ENCODE measurements at regions not wholly inside any gene's neighbourhood (a gene's known extent, or its start where the extent isn't known, plus 50 kb on each side); places are given as distances from the start of the nearest gene placed in this dataset.
A peak's percentile ranks its signal among the peaks of the same experiment; 100 is the strongest.

GRCh38 chr15:97162805-97163495 lies 797.6 kb upstream of the ARRDC4 start:
- no peak for DNase-seq (ENCODE audit: low read depth in 2 of 2)

GRCh38 chr15:97165205-97165604 lies 795.3 kb upstream of the ARRDC4 start:
- DNase-seq (ENCODE audit: low read depth in 2 of 2), result no peak

GRCh38 chr15:97168704-97169475 lies 791.6 kb upstream of the ARRDC4 start:
- no peak for DNase-seq (ENCODE audit: low read depth in 2 of 2)

- no peak for DNase-seq (ENCODE audit: low read depth in 2 of 2)
Observed at GRCh38 chr15:97171556-97171955, 788.9 kb upstream of the ARRDC4 start.

- no peak for DNase-seq (ENCODE audit: low read depth in 2 of 2)
Observed at GRCh38 chr15:97174886-97175540, 785.5 kb upstream of the ARRDC4 start.

- DNase-seq (ENCODE audit: low read depth in 2 of 2), result no peak
Observed at GRCh38 chr15:97177151-97177577, 783.3 kb upstream of the ARRDC4 start.

DNA sequence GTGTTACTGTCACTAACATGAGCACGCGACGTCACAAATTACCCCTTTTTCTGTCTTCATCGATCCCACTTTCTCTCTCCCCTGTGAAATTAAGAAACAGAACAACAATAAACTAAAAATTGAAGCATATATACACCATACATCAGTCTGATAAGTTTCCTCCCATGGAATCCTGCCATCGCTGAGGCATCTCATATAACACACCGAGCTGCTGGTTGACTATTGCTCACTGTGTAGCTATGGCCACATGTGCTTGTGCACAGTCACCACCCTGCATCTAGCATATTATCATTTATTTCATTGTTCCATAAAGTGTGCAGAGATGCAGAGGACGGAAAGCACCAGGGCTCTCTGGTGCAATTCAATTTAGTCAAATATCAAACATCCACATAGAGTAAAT lies 777.9 kb upstream of the ARRDC4 start:
- DNase-seq (ENCODE audit: low read depth in 2 of 2), result no peak

DNA sequence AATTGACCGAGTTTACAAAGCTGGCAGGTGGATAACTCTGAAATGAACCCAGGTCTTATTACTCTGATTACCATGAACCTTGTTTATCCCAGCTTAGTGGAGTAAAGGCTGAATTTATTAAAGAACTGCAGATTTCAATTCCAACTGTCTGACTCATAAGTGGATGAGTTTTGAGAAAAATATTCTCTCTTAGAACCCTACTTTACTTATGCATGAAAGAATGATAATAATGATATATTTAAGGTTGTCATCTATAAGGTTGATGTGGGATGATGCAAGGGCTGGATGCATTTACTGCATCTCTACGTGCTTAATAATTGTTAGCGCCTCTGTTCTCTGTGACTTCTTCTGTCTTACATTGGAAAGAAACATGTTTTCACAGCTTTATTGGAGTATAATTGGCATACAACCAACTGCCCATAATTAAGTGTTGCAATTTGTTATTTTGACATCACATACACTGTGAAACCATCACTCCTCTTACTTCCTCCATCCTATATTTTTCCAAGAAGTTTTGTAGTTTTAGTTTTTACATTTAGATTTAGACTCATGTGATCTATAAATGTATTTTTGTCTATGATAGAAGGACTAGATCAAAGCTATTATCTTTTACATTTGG lies 771.2 kb upstream of the ARRDC4 start:
- DNase-seq (ENCODE audit: low read depth in 2 of 2), result no peak

GRCh38 chr15:97194750-97195149 lies 765.8 kb upstream of the ARRDC4 start:
- no peak for DNase-seq (ENCODE audit: low read depth in 2 of 2)

GRCh38 chr15:97196048-97197014 lies 764.2 kb upstream of the ARRDC4 start:
- DNase-seq (ENCODE audit: low read depth in 2 of 2), result no peak

DNA sequence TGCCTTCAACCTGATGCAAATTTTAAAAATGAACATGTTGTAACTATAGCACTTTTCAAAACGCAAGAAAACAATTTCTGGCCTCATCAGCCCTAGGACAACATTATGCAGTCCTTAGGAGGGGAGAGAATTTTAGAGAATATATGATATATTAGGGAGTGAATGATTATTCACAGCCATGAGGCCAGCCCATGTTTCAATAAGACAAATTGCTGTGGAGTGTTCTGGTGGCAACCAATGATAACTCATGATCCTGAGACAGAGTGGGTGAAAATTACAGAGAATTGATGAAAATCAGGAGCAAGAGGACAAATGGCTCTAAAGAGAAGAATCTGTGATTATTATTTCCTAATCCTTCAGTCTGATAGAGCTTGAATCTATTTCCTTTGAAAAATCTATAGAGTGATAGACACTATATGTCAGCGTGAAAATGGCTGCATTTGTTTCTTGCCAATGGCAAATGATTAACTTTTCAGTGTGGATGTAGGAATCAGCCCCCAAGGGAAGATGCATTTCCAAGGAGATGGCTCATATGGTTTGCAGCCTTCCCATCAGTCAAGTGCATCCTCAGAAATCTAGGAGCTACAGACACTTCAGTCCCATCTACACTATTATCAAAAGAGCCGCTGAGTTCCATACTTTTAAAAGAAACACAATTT lies 761.0 kb upstream of the ARRDC4 start:
- no peak for DNase-seq (ENCODE audit: low read depth in 2 of 2)

- no peak for DNase-seq (ENCODE audit: low read depth in 2 of 2)
Observed at GRCh38 chr15:97200161-97200560, 760.3 kb upstream of the ARRDC4 start.

GRCh38 chr15:97210277-97210676 lies 750.2 kb upstream of the ARRDC4 start:
- DNase-seq (ENCODE audit: low read depth in 2 of 2), result no peak

- no peak for DNase-seq (ENCODE audit: low read depth in 2 of 2)
Observed at GRCh38 chr15:97215629-97216028, 744.9 kb upstream of the ARRDC4 start.

- no peak for DNase-seq (ENCODE audit: low read depth in 2 of 2)
Observed at GRCh38 chr15:97224191-97224641, 736.3 kb upstream of the ARRDC4 start.

- DNase-seq (ENCODE audit: low read depth in 2 of 2), result peak in 1 of 2 donors; percentile 25
Observed at GRCh38 chr15:97234851-97235610, 725.5 kb upstream of the ARRDC4 start.

GRCh38 chr15:97235611-97235985 lies 724.9 kb upstream of the ARRDC4 start:
- DNase-seq (ENCODE audit: low read depth in 2 of 2), result no peak

DNA sequence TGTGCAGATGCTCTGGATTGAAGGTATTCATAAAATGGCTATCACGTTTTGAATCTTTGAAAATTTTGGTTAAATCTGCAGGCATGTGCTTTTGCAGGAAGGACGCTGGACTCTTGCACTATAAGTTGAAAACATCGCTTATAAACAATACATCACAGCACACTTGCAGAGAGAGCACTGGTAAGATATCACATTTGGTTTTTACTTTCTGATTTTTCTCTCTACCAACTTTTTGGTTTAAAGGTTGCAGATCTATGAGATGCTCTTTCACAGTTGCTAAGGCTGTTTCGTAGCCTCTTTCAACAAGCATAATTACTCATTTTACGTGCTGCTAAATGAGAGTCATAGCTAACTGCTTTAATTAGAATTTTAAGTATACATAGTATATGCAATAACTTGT lies 724.4 kb upstream of the ARRDC4 start:
- no peak for DNase-seq (ENCODE audit: low read depth in 2 of 2)

DNA sequence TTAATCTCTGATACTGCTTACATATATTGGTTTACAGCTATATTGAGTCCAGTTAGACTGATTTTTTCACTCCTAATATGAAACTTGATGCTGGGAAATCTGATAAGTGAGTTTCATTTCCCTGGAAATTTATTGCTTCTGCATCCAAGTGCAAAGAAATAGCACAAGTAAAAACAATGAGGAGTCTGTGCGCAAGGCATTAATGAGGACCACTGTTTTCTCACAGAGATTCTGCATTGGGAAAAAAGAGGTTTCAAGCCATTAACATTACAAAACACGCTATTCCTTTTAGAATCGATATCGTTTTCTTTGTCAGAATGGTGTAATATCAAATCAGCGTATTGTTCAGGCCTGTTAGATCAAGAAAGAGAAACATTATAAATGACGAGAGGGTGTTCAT lies 723.3 kb upstream of the ARRDC4 start:
- DNase-seq (ENCODE audit: low read depth in 2 of 2), result no peak

DNA sequence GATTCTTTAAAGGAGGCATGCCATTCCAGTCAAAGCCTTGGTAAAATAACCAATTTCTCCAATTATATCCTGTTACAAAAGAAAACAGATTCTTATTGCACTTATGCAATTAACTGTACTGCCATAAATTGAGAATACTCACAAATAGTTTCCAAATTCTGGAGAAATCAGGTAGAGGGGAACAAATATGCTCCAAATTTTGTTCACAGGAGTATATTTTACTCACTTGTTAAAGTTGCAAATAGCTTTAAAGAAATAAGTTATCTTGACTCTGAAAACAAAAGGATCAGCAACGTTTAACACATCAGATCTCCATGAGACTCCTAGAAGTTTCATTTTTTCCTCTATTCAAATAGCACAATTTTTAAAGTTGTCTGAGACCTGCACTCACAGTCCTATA lies 712.1 kb upstream of the ARRDC4 start:
- DNase-seq (ENCODE audit: low read depth in 2 of 2), result no peak
